Activated T-cell treated with anti-CD3 and anti-CD28 coated beads, Interleukin-2, amount 50 U/mL, for 1 hour (primary cell): ENCODE measurements at regions not wholly inside any gene's neighbourhood (a gene's known extent, or its start where the extent isn't known, plus 50 kb on each side); places are given as distances from the start of the nearest gene placed in this dataset.
"Not testable (repeated sequence)": the region's sequence is repeated elsewhere in the genome, so short reads cannot be mapped to it uniquely, and the experiment has no call there.

ENCODE experiments used
- DNase-seq: peaks from one replicate; pipeline ENCODE4 v3.0.0-alpha.2; 2020

DNA sequence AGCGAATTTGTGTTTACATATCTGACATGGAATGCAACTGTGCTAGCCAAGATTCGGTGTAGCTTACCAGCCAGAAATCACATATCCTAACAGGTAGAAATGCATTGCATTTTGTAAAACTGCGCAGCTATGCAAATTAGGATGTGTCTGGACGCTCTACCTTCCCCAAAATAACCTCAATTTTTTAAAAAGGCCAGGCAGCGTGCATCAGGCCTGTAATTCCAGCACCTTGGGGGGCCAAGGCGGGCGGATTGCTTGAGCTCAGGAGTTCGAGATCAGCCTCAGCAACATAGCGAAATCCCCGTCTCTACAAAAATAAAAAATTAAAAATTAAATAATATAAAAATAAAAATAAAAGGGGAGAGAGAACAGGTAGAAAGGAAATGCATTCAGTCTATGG, 305.0 kb downstream of the TYW1 start:
- DNase-seq = no peak

DNA sequence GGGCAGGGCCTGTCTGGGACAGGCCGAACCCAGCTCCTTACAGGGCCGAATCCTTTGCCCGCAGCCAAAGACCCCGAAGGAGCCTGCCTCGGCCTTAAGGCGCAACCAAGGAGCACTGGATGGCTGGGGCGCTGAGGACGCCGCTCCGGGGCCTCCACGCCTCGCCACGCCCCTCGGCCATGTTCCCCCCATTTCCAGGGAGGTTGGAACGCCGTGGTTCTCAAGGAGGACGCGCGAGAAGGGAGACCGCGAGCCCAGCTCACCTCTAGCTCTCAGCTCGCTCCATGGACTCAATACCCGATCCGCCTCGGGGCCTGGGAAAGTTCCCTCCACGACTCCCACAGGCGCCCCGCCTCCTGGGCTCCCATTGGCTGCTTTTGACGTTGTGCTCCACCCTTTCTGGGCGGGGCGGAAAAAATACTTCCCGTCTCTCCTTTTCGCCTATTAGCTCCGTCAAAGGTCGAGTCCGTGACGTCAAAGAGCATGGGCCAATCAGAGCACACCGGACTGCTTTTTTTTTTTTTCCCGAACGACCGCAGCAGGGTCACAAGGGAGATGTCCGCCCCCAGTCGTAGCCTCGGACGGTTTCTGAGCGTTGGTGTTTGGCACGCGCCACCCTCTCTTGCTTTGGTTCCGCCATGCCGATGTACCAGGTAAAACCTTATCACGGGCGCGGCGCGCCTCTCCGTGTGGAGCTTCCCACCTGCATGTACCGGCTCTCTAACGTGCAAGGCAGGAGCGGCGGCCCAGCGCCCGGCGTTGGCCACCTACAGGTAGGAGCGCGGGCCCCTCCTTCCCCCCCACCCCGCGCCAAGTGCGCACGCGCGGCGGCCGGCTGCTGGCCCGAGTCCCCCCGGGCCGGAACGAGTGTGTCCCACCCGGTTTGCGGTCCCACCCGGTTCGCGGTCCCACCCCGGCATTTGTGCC, 305.7 kb downstream of the TYW1 start:
- DNase-seq = peak; percentile 96

DNA sequence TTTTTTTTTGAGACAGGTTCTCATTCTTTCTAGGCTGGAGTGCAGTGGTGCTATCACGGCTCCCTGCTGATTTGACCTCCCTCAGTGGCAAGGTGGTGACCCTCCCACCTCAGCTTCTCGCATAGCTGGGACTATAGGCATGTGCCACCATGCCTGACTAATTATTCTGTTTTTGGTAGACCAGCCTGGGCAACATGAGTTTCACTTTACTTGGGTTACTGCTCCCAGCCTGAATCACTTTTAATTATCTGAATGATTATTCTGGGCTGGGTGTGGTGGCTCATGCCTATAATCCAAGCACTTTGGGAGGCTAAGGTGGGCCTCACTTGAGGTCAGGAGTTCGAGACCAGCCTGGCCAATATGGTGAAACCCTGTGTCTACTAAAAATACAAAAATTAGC, 308.2 kb downstream of the TYW1 start:
- DNase-seq = not testable (repeated sequence)

DNA sequence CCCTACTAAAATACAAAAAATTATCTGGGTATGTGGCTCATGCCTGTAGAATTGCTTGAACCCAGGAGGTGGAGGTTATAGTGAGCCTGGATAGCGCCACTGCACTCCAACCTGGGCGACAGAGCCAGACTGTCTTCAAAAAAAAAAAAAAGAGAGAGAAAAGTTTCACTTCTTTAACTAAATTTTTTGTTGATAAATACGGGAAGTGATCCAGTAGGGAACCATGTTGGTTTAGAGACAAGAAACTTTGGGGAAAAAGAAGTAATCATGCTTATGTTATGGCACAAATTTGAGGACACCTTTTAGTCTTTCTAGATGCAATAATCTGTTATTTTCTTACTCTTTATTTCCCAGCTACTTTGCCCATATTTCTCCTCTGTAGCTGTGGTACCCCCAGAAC, 309.7 kb downstream of the TYW1 start:
- no peak for DNase-seq

DNA sequence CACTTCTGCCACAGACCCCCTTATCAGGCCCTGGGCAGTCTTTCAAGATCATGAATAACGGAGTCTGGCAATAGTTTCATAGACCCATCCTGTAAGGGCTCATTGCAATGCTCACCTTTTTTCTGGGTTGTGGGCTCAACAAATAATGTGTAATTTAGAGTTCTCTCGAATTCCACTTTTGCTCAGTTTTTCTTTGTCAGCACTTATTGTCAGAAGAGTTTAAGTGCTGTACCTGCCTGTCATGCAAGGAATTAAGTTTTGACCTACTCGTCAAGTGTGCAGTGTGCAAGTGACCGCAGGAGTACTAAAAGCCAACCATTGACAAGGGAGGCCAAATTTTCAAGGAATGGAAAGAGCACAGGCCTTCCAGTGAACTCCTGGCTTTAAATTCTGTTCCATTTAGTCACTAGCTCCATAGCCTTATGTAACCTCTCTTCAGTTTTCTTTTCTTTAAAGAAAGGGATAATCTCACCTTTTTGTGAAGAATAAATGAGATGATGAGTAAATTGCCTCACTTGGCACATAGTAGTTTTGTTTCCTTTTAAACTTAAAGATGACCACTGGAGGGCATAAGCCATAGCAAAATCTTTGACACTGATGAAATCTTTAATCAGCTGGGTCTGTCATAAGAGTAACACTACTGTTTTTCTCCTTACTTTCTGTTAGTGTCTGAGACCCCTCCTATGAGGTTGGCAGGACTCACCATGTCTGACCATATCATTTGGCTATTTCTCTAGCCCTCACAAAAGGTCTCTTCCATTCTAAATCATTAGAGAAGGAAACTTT, 313.3 kb downstream of the TYW1 start:
- DNase-seq = no peak

DNA sequence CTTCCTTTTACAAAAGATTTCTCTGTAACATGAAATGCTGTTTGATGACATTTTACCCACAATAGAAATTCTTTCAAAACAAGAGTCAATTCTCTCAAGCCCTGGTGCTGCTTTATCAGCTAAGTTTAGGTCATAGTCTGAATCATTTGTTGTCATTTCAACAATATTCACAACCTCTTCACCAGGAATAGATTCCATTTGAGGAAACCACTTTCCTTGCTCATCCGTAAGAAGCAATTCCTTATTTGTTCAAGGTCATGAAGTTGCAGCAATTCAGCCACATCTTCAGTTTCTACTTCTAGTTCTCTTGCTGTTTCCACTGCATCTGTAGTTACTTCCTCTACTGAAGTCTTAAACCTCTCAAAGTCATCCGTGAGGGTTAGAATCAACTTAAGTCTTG, 315.3 kb downstream of the TYW1 start:
- DNase-seq = no peak

DNA sequence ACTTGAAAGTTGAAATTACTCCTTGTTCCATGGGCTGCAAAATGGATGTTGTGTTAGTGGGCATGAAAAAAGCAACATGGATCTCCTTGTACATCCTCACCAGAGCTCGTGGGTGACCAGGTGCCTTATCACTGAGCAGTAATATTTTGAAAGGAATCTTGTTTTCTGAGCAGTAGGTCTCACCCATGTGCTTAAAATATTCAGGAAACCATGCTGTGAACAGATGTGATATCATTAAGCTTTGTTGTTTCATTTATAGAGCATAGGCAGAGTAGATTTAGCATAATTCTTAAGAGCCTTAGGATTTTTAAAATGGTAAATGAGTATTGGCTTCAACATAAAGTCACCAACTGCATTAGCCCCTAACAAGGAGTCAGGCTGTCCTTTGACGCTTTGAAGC, 316.6 kb downstream of the TYW1 start:
- no peak for DNase-seq

DNA sequence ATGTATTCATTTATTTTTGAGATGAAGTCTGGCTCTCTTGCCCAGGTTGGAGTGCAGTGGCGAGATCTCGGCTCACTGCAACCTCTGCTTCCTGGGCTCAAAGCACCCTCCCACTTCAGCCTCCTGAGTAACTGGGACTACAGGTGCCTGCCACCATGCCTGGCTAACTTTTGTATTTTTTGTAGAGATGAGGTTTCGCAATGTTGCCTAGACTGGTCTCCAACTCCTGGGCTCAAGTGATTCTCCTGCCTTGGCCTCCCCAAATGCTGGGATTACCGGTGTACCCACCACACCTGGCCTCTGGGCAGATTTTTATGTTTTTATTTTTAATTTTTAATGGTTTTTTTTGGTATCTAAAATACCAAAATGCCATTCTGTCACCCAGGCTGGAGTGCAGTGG, 320.3 kb downstream of the TYW1 start:
- DNase-seq = not testable (repeated sequence)

DNA sequence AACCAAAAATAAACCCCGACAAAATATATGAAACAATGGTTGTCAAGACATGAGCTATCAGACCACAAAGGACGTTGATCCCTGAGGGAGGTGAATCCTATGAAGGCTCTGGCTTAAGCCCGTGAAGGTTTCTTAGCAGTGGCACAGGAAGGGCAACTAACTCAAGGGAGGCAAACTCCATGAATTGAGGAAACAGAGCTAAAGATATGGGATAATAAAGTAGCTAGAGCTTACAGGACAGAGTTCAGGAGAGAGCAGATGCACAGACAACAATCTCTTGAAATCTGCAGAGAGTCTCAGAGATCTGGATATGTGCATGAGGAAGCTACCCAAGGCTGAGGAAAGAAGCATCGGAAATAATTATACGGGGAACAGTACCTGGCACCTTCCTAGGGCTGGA, 331.6 kb downstream of the TYW1 start:
- not testable (repeated sequence) for DNase-seq

DNA sequence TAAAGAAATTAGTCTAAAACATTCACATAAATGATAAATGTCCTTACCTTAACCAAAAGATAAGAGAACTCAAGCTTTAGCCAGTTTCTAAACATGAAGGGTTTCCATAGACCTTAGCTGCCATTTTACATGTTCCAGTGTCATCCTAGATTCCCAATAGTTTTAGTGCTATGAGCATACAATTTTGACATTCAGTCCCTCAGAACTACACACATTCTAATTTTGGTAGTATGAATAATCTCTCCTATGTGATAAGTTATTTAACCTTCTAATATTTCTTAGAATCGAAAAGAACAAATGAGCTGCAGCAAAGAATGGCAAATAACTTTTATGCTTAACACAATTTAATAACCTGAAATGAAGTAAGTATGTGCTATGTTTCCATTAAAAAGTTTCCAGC, 338.5 kb downstream of the TYW1 start:
- not testable (repeated sequence) for DNase-seq

DNA sequence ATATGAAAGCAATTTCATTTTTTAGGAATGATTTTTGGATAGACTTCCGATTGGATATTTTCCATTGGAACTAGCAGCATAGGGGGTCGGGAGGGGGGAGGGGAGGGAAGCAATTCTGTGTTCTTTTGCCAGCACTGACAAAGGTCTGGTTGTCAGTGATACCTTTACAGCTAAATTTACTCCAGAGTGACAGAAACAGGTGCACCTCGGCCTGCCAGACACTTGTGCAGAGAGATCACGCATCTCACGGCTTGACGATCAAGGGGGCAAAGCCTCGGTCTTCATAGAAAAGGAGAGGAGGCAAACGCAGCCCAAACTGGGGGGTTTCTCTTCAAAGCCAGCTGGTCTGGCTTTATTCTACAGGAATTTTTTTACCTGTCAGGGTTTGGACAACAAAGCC, 339.0 kb downstream of the TYW1 start:
- not testable (repeated sequence) for DNase-seq

DNA sequence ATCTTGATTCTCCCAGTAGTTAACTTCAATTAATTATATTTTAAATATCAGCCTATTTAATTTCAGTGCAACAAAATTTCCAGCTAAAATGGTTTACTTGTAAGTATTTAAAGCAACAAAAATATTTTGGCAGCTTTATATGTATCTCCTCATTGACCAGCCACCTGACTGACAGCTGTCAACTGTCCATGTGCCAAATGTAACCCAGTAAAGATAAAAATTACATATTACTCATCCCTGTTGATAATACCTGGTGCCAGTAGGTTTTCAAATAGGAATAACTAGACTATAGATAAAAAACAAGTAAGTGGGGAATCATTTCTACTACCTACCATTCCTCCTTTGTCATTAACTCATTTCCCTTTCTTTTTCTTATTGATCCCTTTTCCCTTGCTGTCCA, 341.9 kb downstream of the TYW1 start:
- DNase-seq = not testable (repeated sequence)

DNA sequence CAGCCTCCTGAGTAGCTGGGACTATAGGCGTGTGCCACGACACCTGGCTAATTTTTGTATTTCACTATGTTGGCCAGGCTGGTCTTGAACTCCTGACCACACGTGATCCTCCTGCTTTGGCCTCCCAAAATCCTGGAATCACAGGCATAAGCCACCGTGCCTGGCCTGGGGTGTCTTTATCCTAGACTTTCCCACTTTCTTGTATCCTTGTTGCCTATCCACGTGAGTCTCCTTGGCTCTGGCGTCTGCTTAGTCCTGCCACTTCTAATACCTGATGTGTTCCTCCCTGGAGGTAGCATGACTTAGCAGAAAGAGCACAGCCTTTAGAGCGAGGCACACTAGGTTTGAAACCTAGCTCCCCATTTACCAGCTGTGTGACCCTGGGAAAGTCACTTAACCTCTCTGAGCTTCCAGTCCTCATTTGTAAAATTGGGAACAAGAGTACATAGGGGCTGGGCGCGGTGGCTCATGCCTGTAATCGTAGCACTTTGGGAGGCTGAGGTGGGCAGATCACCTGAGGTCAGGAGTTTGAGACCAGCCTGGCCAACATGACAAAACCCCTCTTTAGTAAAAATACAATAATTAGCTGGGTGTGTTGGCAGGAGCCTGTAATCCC, 344.6 kb downstream of the TYW1 start:
- DNase-seq = no peak

DNA sequence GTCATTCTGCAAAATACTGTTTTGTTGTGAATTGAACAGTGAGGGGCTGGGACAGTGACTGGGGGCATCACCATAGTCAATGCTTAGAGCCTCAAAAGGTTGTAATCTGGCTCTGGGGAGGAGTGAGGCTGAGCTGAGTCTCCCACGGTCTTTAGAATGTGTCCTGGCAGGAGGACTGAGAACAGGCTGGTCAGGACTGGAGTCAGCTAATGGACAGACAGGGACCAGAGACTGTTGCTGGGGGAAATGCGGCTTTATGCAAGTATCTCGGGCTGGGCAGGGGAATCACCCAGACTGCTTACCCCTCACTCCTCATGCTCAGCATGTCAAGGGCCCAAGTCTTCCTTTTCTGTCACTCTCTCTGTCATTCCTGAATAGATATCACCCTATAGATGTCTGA, 346.5 kb downstream of the TYW1 start:
- DNase-seq = no peak

DNA sequence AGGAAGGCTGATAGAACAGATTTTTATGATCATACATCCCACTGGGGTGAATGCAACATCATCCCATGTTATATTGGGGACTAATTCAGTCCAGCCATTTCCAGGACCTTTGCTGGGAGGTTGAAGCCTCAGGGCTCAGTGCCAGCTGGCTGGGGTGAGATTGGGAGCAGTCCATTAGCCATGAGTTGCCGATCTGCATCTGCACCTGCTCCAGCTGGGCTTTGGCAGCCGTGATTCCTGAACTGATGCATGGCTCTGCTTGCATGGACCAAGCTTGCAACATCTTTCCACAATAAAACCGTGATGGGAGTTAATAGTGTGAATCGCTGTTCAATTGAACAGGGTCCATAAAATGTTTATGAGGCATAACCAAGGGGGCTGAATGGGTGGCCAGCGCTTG, 346.9 kb downstream of the TYW1 start:
- DNase-seq = no peak

DNA sequence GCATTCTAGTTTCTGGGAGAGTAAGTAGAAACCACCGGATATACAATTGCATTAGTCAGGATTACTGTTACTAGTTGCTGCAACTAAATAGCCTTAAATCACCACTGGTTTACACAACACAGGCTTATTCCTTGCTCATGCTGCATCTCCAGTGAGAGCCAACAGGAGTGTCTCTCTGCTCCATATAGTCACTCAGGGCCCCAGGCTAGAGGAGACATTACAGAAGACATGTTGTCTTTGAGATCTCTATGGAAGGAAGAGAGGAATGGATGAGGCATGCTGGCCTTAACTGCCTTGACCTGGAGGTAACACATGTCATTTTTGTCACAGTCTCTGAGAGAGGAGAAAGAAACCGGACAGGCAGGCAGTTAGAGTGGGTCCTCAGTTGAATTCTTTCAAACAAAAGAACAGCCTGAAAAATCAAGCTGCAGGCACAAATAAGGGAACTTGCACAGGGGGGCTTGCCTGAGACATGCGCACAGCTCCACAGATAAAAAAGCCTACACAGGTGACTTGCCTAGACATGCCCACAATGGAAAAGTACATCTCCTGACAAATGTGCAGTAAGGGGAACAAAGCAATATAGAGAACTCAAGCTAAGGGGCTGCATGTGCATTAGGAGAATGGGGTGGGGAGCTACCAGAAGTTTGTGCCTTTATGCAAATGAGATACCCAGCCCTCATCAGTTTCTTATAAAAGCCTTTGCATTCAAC, 348.0 kb downstream of the TYW1 start:
- no peak for DNase-seq

DNA sequence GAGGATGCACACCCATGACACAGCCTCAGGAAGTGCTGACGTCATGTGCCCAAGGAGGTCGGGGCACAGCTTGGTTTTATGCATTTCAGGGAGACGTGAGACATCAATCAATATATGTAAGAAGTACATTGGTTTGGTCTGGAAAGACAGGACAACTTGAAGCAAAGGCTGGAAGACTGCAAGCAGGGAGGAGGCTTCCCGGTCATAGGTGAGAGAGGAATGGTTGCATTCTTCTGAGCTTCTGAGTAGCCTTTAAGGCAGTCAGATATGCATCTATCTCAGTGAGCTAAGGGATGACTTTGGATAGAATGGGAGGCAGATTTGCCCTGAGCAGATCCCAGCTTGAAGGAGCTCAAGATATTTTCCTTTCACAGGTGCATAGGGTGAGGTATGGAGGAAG, 349.5 kb downstream of the TYW1 start:
- DNase-seq = no peak

DNA sequence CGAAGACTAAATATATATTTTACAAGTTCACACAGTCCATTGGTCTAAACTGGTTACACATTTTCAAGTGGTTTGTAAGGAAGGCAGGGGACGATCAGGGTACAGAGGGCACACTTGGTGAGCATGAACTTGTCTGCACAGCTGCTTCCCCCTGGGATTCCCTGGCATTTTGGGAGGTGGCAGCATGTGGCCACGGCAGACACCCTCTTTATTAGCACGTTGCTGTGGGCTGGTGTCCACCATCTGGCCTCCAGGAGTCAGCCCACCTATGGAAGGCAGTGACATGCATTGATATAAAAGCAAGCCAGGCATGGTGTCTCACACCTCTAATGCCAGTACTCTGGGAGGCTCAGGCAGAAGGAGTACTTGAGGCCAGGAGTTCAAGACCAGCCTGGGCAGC, 350.2 kb downstream of the TYW1 start:
- DNase-seq = no peak

DNA sequence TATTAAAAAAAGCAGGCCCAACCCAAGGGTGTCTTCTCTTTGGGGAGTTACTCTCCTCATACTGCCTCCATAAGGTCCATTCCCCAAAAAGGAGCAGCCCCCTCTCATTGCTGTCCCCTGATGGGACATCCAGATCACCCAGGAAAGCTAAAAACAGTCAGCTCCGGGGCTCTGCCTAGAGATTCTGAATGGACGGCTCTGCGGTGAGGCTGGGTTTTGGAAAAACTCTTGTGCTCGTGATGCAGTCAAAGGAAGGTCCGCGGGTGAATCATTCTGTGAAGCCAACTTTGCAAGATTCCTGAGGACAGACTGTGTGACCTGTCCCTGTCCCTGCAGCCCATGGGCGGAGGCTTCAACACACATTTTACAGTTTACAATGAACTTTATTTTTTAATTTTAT, 351.5 kb downstream of the TYW1 start:
- no peak for DNase-seq

DNA sequence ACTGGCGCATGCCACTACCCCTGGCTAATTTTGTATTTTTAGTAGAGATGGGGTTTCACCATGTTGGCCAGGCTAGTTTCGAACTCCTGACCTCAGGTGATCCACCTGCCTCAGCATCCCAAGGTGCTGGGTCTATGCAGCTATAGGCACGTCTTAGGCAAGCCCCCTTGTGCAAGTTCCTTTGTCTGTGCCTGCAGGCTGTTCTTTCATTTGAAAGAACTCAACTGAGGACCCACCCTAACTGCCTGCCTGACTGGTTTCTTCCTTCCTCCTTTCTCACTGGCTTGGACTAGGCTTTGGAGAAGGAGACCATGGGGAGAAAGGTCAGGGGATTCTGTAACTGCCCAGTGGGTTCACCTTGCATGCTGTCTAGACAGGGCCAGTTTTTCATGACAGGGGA, 361.0 kb downstream of the TYW1 start:
- not testable (repeated sequence) for DNase-seq

DNA sequence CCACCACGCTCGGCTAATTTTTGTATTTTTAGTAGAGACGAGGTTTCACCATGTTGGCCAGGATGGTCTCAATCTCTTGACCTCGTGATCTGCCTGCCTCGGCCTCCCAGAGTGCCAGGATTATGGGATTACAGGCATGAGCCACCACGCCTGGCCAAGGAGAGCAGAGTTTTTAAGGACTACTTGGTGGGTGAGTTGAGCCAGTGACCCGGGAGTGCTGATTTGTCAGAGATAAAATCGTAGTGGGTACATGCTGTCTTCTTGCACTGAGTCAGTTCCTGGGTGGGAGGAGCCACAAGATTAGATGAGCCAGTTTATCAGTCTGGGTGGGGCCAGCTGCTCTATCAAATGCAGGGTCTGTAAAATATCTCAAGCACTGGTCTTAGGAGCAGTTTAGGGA, 361.7 kb downstream of the TYW1 start:
- DNase-seq = not testable (repeated sequence)

DNA sequence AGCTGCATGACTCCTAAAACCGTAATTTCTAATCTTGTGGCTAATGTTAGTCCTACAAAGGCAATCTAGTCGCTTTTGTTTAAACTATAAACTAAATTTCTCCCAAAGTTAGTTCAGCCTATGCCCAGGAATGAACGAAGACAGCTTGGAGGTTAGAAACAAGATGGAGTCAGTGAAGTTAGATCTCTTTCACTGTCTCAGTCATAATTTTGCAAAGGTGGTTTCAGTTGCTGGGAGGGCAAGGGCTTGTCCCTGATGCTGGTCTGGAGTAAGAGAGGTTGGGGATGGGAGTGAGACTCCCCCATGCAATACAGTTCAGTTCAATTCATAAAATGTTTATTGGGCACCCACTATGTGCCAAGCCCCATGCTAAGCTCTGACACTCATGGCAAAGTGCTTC, 362.1 kb downstream of the TYW1 start:
- not testable (repeated sequence) for DNase-seq

DNA sequence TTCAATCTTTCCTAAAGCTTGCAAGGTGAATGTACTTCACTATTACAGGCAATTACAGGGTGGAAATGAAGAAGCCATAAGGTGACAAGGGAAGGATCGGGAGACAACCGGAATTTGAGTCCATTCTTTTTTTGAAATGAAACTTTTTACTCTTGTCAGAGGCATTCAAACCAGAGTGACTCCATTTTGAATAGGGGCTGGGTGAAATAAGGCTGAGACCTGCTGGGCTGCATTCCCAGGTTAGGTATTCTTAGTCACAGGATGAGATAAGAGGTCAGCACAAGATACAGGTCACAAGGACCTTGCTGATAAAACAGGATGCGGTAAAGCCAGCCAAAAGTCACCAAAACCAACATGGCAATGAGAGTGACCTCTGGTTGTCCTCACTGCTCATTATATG, 363.3 kb downstream of the TYW1 start:
- no peak for DNase-seq
